ENCODE measurements at regions not wholly inside any gene's neighbourhood (a gene's known extent, or its start where the extent isn't known, plus 50 kb on each side); places are given as distances from the start of the nearest gene placed in this dataset.

DNA sequence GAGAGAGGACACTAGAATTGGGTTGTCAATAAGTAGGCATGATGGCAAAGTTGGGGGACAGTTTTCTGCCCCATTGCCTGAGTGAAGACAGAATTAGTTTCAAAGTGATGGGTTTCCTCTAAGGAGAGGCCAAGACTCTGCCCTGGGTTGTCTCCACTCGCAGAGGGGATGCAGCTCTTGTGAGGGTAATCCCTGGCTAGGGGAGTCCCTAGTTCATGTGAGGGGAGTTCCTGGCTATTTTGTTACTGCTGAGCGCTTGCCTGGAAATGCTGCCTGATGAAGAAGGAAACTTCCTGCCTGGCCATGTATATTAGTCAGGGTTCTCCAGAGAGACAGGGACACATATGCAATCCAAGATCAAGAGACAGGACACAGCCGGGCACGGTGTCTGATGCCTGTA, 501.5 kb downstream of the BCL11A start:
- Histone ChIP-seq H3K56ac (replicated peaks; ENCODE audit: insufficient read length, low read depth, low read length) (no peak overlapping the region), H2BK5ac (ENCODE audit: low read depth, low read length) (0 out of 2 replicates have a peak overlapping the region, but pooled peaks have one; percentile 35), H4K91ac (replicated peaks; ENCODE audit: insufficient read length, low read length) (no peak overlapping the region), H3K14ac (ENCODE audit: insufficient read length) (no peak overlapping the region), H3K27me3 (replicated peaks in 1 of 4; ENCODE audit: control insufficient read depth in 3 of 4, extremely low read depth in 1 of 4, insufficient read depth in 3 of 4, low read length in 3 of 4) (no peaks in the 10 kb centered on the region), H4K5ac (ENCODE audit: insufficient read length, low read depth, low read length) (no peak overlapping the region), H3K9ac (replicated peaks in 1 of 4; ENCODE audit: extremely low read depth in 1 of 4, low read depth in 3 of 4, low read length in 3 of 4) (no peak overlapping the region), H3K27ac (ENCODE audit: low read depth, low read length) (no peak overlapping the region), H2BK15ac (ENCODE audit: low read length) (no peak overlapping the region), H2BK120ac (replicated peaks; ENCODE audit: low read depth, low read length) (no peak overlapping the region), H3K18ac (ENCODE audit: extremely low read depth, low read length) (no peak overlapping the region; the same call in 1 of the 2 replicates), H3K36me3 (ENCODE audit: control insufficient read depth in 2 of 4, insufficient read depth in 4 of 4, low read length in 3 of 4) (no peaks in the 10 kb centered on the region), H3K4ac (replicated peaks; ENCODE audit: insufficient read length, low read depth, low read length) (no peak overlapping the region), H3K9me3 (ENCODE audit: insufficient read depth in 2 of 2, low read depth in 1 of 2, low read length in 1 of 2) (no peaks in the 10 kb centered on the region), H2AFZ (ENCODE audit: low read length) (no peak overlapping the region), H4K8ac (ENCODE audit: extremely low read depth, insufficient read depth, low read length) (no peak overlapping the region), H3K4me2 (ENCODE audit: insufficient read depth in 1 of 2, low read depth in 2 of 2, low read length in 2 of 2) (0 out of 4 replicates have a peak overlapping the region, but pooled peaks of 1 of the 2 experiments have one; percentile 16), H2BK12ac (ENCODE audit: low read depth, low read length) (0 out of 2 replicates have a peak overlapping the region, but pooled peaks have one; percentile 4), H2AK5ac (ENCODE audit: low read depth, low read length) (no peak overlapping the region), H3K23ac (ENCODE audit: insufficient read length) (no peak overlapping the region), H2BK20ac (ENCODE audit: low read length) (no peak overlapping the region), H3K23me2 (ENCODE audit: low read depth, low read length) (no peaks in the 10 kb centered on the region), H3K79me2 (ENCODE audit: control insufficient read depth in 1 of 2, insufficient read depth in 2 of 2, low read length in 2 of 2) (no peaks in the 10 kb centered on the region), H4K20me1 (replicated peaks in 1 of 2; ENCODE audit: control insufficient read depth in 1 of 2, insufficient read depth in 2 of 2, low read length in 2 of 2) (no peaks in the 10 kb centered on the region), H3K4me3 (ENCODE audit: extremely low read depth in 1 of 4, insufficient read depth in 2 of 4, low read depth in 3 of 4, low read length in 4 of 4) (no peak overlapping the region), H3K4me1 (replicated peaks in 1 of 4; ENCODE audit: control insufficient read depth in 3 of 4, insufficient read depth in 4 of 4, low read length in 3 of 4) (peaks cover 2 to 18% (median 10%) of the 10 kb centered on the region in 4 experiments; a peak in 5 of 7 replicates), H3K79me1 (ENCODE audit: low read depth, low read length) (no peaks in the 10 kb centered on the region)
- DNase-seq (ENCODE audit: low read depth in 1 of 2, low spot score in 2 of 2) (no peak), FAIRE-seq (no peak)
- CTCF ChIA-PET (ENCODE audit: partially characterized antibody): no interaction called here
- WGBS, 2 experiments (ENCODE audit: extremely low coverage in 1 of 2, insufficient coverage in 1 of 2, insufficient read length in 1 of 2, insufficient replicate concordance in 2 of 2, low coverage in 1 of 2, low lambda C conversion rate in 2 of 2, missing lambda C conversion rate in 1 of 2): 90% methylated on average over 4 of the region's 4 CpGs; no CpG with 5 or more reads in 1 of the 2 experiments
- POLR2A ChIA-PET (ENCODE audit: partially characterized antibody): no interaction called here
- no peak for TF ChIP-seq RFX5 (IDR thresholded peaks at IDR 0.05; ENCODE audit: borderline replicate concordance, low read depth, low read length)
- TF ChIP-seq MAFK (IDR thresholded peaks at IDR 0.05; ENCODE audit: low read depth, low read length): no peak
- no peak for TF ChIP-seq KDM5A (IDR thresholded peaks at IDR 0.05; ENCODE audit: low read length)
- no peak for TF ChIP-seq CREB1 (IDR thresholded peaks at IDR 0.05)
- TF ChIP-seq SRF (IDR thresholded peaks at IDR 0.05; ENCODE audit: low read depth, low read length): no peak
- no peak for TF ChIP-seq BRCA1 (IDR thresholded peaks at IDR 0.05; ENCODE audit: low read depth, low read length)
- no peak for TF ChIP-seq SIRT6 (IDR thresholded peaks at IDR 0.05; ENCODE audit: low read length)
